ENCODE measurements at regions not wholly inside any gene's neighbourhood (a gene's known extent, or its start where the extent isn't known, plus 50 kb on each side); places are given as distances from the start of the nearest gene placed in this dataset.
A peak's percentile ranks its signal among the peaks of the same experiment; 100 is the strongest.

- FAIRE-seq = no peak
- Histone ChIP-seq H3K4me2 (ENCODE audit: low read depth, low read length) (no peak overlapping the region), H3K9me3 (ENCODE audit: low read length) (no peaks in the 10 kb centered on the region), H3K9ac (ENCODE audit: insufficient read depth, low read depth, low read length) (no peak overlapping the region), H3K36me3 (replicated peaks in 1 of 2; ENCODE audit: control insufficient read depth in 1 of 2, insufficient read depth in 2 of 2, low read length in 2 of 2) (no peaks in the 10 kb centered on the region), H3K79me2 (ENCODE audit: insufficient read depth, low read length) (no peaks in the 10 kb centered on the region), H3K27me3 (ENCODE audit: control insufficient read depth in 1 of 2, insufficient read depth in 2 of 2, low read length in 2 of 2) (no peaks in the 10 kb centered on the region), H2AFZ (ENCODE audit: low read length) (no peak overlapping the region), H4K20me1 (ENCODE audit: insufficient read depth, low read length) (no peaks in the 10 kb centered on the region), H3K4me3 (replicated peaks in 1 of 3; ENCODE audit: insufficient read depth in 1 of 3, low read depth in 2 of 3, low read length in 3 of 3) (no peak overlapping the region), H3K4me1 (ENCODE audit: insufficient read depth, low read length) (no peaks in the 10 kb centered on the region), H3K27ac (ENCODE audit: extremely low read length, insufficient read depth, low read length) (no peak overlapping the region)
- ATAC-seq = no peak
- POLR2A ChIA-PET = no interaction called here
- peak; percentile 22; the same call in 1 of the 2 replicates for TF ChIP-seq MAFF (IDR thresholded peaks at IDR 0.05; ENCODE audit: low read depth, low read length)
- no peak for TF ChIP-seq ZNF670 (CRISPR knock-in tag; IDR thresholded peaks at IDR 0.05; ENCODE audit: borderline replicate concordance)
- 0% methylated on average over 2 of the region's 4 CpGs for WGBS (ENCODE audit: low lambda C conversion rate)
- BruUV-seq (replicated peaks) = no TSS peak
- CTCF ChIA-PET (ENCODE audit: low intra/inter-chr PET ratio, low total read pairs) = no interaction called here
- DNase-seq (ENCODE audit: low spot score) = no peak
- in situ Hi-C loops (cut with HindIII; ENCODE audit: extremely low pct_ligation_motif_present, low pct_unique_long_range_greater_than_20kb) (no loop called here), intact Hi-C loops (cut with micrococcal nuclease; ENCODE audit: unreplicated experiment) (no loop called here)
These were observed 789.1 kb downstream of the TMEM121 start for GRCh38 chr14:106315436-106315835.

- H3K27me3 ChIP-seq (ENCODE audit: control insufficient read depth in 1 of 2, insufficient read depth in 2 of 2, low read length in 2 of 2) = no peaks in the 10 kb centered on the region
- POLR2A ChIA-PET = no interaction called here
- no peak for TF ChIP-seq FOXK1 (CRISPR knock-in tag; IDR thresholded peaks at IDR 0.05; ENCODE audit: borderline replicate concordance, low read depth)
- TF ChIP-seq DZIP1 (CRISPR knock-in tag; IDR thresholded peaks at IDR 0.05) = no peak
- TF ChIP-seq LCORL (IDR thresholded peaks at IDR 0.05) = no peak
- TF ChIP-seq LCORL (CRISPR knock-in tag; IDR thresholded peaks at IDR 0.05) = no peak
- TF ChIP-seq ZNF12 (CRISPR knock-in tag; IDR thresholded peaks at IDR 0.05) = no peak
- TF ChIP-seq ZFYVE20 (CRISPR knock-in tag; IDR thresholded peaks at IDR 0.05; ENCODE audit: borderline replicate concordance, low read depth) = no peak
- TF ChIP-seq ZNF414 (CRISPR knock-in tag; IDR thresholded peaks at IDR 0.05) = no peak
- TF ChIP-seq ZNF841 (CRISPR knock-in tag; IDR thresholded peaks at IDR 0.05; ENCODE audit: borderline replicate concordance) = no peak
- TF ChIP-seq SRSF1 (optimal IDR thresholded peaks at IDR 0.05; ENCODE audit: low read depth, low read length) = no peak
- TF ChIP-seq PTBP1 (IDR thresholded peaks at IDR 0.05; ENCODE audit: low read depth, low read length, poor library complexity, severe bottlenecking) = no peak
- TF ChIP-seq MIXL1 (CRISPR knock-in tag; IDR thresholded peaks at IDR 0.05) = no peak
- no peak for TF ChIP-seq ZNF883 (CRISPR knock-in tag; IDR thresholded peaks at IDR 0.05; ENCODE audit: not compliant biosample characterization)
- no peak for TF ChIP-seq ZBTB7A (CRISPR knock-in tag; IDR thresholded peaks at IDR 0.05)
- TF ChIP-seq ZNF431 (CRISPR knock-in tag; IDR thresholded peaks at IDR 0.05; ENCODE audit: borderline replicate concordance, low read depth) = no peak
These were observed 791.2 kb downstream of the TMEM121 start for GRCh38 chr14:106317593-106317992.

More at GRCh38 chr14:106317593-106317992, 791.2 kb downstream of the TMEM121 start:
- H3K4me1 ChIP-seq (ENCODE audit: insufficient read depth, low read length) = no peaks in the 10 kb centered on the region
- CTCF ChIA-PET (ENCODE audit: low intra/inter-chr PET ratio, low total read pairs) = interaction anchor here (0.9 kb wide), 1 partner anchor 9 kb away, joined by 3 read pairs; no protein-coding TSS in a partner anchor
- H3K79me2 ChIP-seq (ENCODE audit: insufficient read depth, low read length) = no peaks in the 10 kb centered on the region
- no peaks in the 10 kb centered on the region for H3K36me3 ChIP-seq (replicated peaks in 1 of 2; ENCODE audit: control insufficient read depth in 1 of 2, insufficient read depth in 2 of 2, low read length in 2 of 2)
- H3K4me3 ChIP-seq (replicated peaks in 1 of 3; ENCODE audit: insufficient read depth in 1 of 3, low read depth in 2 of 3, low read length in 3 of 3) = no peak overlapping the region
- in situ Hi-C loops (cut with HindIII; ENCODE audit: extremely low pct_ligation_motif_present, low pct_unique_long_range_greater_than_20kb) = no loop called here
- no peak overlapping the region for H3K27ac ChIP-seq (ENCODE audit: extremely low read length, insufficient read depth, low read length)
- FAIRE-seq (no peak), DNase-seq (ENCODE audit: low spot score) (no peak), ATAC-seq (no peak)
- H4K20me1 ChIP-seq (ENCODE audit: insufficient read depth, low read length) = no peaks in the 10 kb centered on the region
- no peak overlapping the region for H3K4me2 ChIP-seq (ENCODE audit: low read depth, low read length)
- BruUV-seq (replicated peaks) = no TSS peak
- WGBS (ENCODE audit: low lambda C conversion rate) = 30% methylated on average over 5 of the region's 5 CpGs
- intact Hi-C loops (cut with micrococcal nuclease; ENCODE audit: unreplicated experiment) = no loop called here
- H3K9ac ChIP-seq (ENCODE audit: insufficient read depth, low read depth, low read length) = no peak overlapping the region
- H2AFZ ChIP-seq (ENCODE audit: low read length) = no peak overlapping the region
- H3K9me3 ChIP-seq (ENCODE audit: low read length) = no peaks in the 10 kb centered on the region

Data from HepG2 (cell line).